GM21717 (cell line): ENCODE measurements at regions not wholly inside any gene's neighbourhood (a gene's known extent, or its start where the extent isn't known, plus 50 kb on each side); places are given as distances from the start of the nearest gene placed in this dataset.
"Not testable (repeated sequence)": the region's sequence is repeated elsewhere in the genome, so short reads cannot be mapped to it uniquely, and the experiment has no call there.

Experiments
- ATAC-seq: cut with Tn5 transposase; IDR thresholded peaks from one replicate; pipeline ENCODE4 v1.9.1; 2021; ENCODE audit warnings: mild to moderate bottlenecking, moderate library complexity; ENCODE audit not compliant: unreplicated experiment

- no peak for ATAC-seq
Measured at GRCh38 chrX:9372866-9373265, 92.0 kb upstream of the TBL1X start.

GRCh38 chrX:9373789-9374188, 91.1 kb upstream of the TBL1X start:
- no peak for ATAC-seq

- no peak for ATAC-seq
Measured at GRCh38 chrX:9374555-9374954, 90.3 kb upstream of the TBL1X start.

GRCh38 chrX:9376111-9376510, 88.7 kb upstream of the TBL1X start:
- ATAC-seq, result no peak

- not testable (repeated sequence) for ATAC-seq
Measured at GRCh38 chrX:9377216-9377615, 87.6 kb upstream of the TBL1X start.

- ATAC-seq, result no peak
Measured at GRCh38 chrX:9378980-9379696, 85.7 kb upstream of the TBL1X start.

GRCh38 chrX:9379697-9380551, 84.9 kb upstream of the TBL1X start:
- no peak for ATAC-seq

- no peak for ATAC-seq
Measured at GRCh38 chrX:9383655-9384054, 81.2 kb upstream of the TBL1X start.

GRCh38 chrX:9388450-9388849, 76.4 kb upstream of the TBL1X start:
- no peak for ATAC-seq

- ATAC-seq, result no peak
Measured at GRCh38 chrX:9390121-9390520, 74.7 kb upstream of the TBL1X start.

GRCh38 chrX:9390693-9391368, 74.0 kb upstream of the TBL1X start:
- no peak for ATAC-seq

- ATAC-seq, result no peak
Measured at GRCh38 chrX:9392445-9392844, 72.4 kb upstream of the TBL1X start.

GRCh38 chrX:9393571-9393970, 71.3 kb upstream of the TBL1X start:
- no peak for ATAC-seq

- no peak for ATAC-seq
Measured at GRCh38 chrX:9394212-9394611, 70.6 kb upstream of the TBL1X start.

- no peak for ATAC-seq
Measured at GRCh38 chrX:9396930-9397329, 67.9 kb upstream of the TBL1X start.

GRCh38 chrX:9401051-9401450, 63.8 kb upstream of the TBL1X start:
- ATAC-seq, result no peak

GRCh38 chrX:9403374-9403773, 61.5 kb upstream of the TBL1X start:
- no peak for ATAC-seq

- not testable (repeated sequence) for ATAC-seq
Measured at GRCh38 chrX:9405635-9406034, 59.2 kb upstream of the TBL1X start.

GRCh38 chrX:9410889-9411288, 54.0 kb upstream of the TBL1X start:
- ATAC-seq, result not testable (repeated sequence)

- not testable (repeated sequence) for ATAC-seq
Measured at GRCh38 chrX:9411682-9412081, 53.2 kb upstream of the TBL1X start.

- no peak for ATAC-seq
Measured at GRCh38 chrX:9414416-9414815, 50.4 kb upstream of the TBL1X start.
